NB4 (cell line): ENCODE measurements at regions not wholly inside any gene's neighbourhood (a gene's known extent, or its start where the extent isn't known, plus 50 kb on each side); places are given as distances from the start of the nearest gene placed in this dataset.

Source experiments
- DNase-seq: peaks from one replicate; pipeline ENCODE4 v3.0.0; 2010; ENCODE audit warnings: low read depth
- H3K4me3 ChIP-seq: one replicate; pipeline ENCODE4 v1.5.1; 2011; ENCODE audit warnings: mild to moderate bottlenecking, low read depth, low read length, moderate library complexity
- MAX ChIP-seq: IDR thresholded peaks from 2 replicates; pipeline ENCODE4 v1.6.1; 2011; ENCODE audit warnings: low read depth, low read length
- MYC ChIP-seq: IDR thresholded peaks from 2 replicates; pipeline ENCODE4 v1.6.1; 2011; ENCODE audit warnings: low read depth, low read length
- POLR2A ChIP-seq: IDR thresholded peaks from 2 replicates; pipeline ENCODE4 v1.6.1; 2011; ENCODE audit warnings: mild to moderate bottlenecking; ENCODE audit not compliant: insufficient read length; ENCODE audit errors: extremely low read depth
- TF ChIP-seq, protein P1 (sequence below): IDR thresholded peaks from one replicate; pipeline ENCODE4 v1.5.1; 2012; ENCODE audit warnings: low read depth, low read length

DNA sequence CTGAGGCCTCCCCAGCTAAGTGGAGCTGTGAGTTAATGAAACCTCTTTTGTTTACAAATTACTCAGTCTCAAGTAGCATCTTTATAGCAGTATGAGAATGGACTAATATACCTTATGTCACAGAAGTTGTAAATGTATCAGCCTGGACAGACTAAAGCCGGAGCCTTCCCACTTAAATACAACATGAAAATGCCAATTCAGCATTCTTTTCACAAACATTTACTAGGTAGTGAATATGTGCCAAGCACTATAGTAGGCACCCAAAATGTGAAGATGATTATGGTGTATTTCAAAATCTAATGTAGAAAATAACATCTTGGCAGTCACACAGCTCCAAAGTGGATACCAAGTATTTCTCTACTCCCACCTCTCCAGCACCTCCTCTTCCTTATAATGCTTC lies 693.0 kb downstream of the KCNJ2 start:
- no peak for DNase-seq
- TF ChIP-seq POLR2A (no peak), MAX (no peak), MYC (no peak)
- TF ChIP-seq, protein P1, sequence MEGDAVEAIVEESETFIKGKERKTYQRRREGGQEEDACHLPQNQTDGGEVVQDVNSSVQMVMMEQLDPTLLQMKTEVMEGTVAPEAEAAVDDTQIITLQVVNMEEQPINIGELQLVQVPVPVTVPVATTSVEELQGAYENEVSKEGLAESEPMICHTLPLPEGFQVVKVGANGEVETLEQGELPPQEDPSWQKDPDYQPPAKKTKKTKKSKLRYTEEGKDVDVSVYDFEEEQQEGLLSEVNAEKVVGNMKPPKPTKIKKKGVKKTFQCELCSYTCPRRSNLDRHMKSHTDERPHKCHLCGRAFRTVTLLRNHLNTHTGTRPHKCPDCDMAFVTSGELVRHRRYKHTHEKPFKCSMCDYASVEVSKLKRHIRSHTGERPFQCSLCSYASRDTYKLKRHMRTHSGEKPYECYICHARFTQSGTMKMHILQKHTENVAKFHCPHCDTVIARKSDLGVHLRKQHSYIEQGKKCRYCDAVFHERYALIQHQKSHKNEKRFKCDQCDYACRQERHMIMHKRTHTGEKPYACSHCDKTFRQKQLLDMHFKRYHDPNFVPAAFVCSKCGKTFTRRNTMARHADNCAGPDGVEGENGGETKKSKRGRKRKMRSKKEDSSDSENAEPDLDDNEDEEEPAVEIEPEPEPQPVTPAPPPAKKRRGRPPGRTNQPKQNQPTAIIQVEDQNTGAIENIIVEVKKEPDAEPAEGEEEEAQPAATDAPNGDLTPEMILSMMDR = no peak
- H3K4me3 ChIP-seq = no peak overlapping the region

DNA sequence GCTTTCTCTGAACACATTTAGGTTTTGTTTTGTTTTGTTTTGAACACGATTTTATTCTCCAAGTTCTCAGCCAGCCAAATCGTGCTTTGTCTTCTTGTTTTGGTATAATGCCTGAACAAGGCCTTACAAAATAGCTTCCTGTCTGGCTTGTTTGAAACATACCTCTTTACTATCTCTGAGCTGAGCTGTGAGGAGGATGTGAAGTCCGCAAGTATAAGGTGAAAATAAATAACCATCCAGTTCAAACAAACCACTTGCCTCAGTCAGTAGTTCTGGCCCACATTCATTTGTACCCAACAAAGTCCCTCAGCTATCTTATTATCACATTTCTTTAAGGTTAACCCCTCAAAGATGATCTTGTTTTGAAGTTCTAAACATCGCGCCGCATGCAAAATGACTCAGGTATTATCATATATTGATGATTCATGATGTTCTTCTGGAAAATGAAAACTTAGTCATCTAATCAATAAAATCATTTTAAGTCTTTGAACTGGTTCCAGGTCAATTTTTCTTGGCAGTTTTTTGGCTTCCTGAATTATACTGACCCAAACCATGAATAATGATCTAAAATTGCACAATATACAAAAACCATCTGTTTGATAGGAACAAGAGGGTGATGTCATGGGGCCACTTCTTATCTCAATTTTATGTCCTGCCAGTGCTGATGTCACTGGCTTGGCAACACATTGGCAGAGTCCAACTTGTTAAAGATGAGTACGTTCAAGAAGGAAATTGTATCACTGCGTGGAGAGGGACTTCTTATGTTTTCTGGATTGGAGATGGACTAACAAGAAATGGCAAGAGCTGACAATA lies 694.3 kb downstream of the KCNJ2 start:
- H3K4me3 ChIP-seq = no peak overlapping the region

DNA sequence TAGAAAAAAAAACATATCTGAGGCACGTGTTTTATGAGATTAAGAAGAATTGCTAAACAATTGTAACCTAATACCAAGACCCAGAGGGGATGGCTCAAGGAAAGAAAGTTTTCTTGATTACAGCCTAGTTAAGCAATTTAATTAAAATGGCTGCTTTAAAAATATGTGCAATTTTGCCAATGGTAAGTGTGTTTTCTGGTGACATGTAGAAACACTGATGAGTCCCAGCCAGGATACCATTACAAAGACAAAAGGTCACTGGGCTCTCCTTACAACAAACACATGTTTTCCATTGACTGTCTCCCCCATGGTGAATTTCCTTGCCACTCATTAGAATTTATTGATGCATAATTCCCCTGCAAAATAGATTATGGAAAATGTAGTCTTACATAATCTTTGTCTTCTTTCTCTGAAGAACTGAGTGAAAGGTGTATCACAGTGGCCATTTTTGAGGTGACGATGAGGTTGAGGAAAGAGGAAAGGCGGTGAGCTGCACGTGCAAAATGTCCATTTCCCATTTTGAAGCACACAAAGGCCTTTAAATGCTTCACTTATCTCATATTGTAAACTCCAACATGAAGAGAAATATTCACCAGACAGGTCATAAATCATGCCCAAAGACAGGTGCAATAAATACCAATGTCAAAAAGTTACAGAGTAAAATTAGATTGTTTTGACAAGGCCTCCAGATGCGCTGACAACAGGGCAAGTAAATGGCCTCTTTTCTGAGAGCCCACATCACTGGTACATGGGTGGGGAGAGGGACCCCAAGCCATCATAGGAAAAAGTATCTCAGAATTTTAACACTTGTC lies 696.9 kb downstream of the KCNJ2 start:
- no peak for TF ChIP-seq MYC
- TF ChIP-seq MAX = no peak
- TF ChIP-seq POLR2A = no peak
- TF ChIP-seq, protein P1 = no peak
- no peak for DNase-seq
- no peak overlapping the region for H3K4me3 ChIP-seq

More for the DNA sequence above, 694.3 kb downstream of the KCNJ2 start:
- DNase-seq = no peak
- TF ChIP-seq POLR2A (no peak), MAX (no peak), MYC (no peak)
- TF ChIP-seq, protein P1 = no peak

- no peak for TF ChIP-seq MYC
- no peak for TF ChIP-seq MAX
- TF ChIP-seq POLR2A = no peak
- TF ChIP-seq, protein P1 = no peak
- H3K4me3 ChIP-seq = no peak overlapping the region
- DNase-seq = no peak
Observed at GRCh38 chr17:70868149-70868548, 698.8 kb downstream of the KCNJ2 start.

DNA sequence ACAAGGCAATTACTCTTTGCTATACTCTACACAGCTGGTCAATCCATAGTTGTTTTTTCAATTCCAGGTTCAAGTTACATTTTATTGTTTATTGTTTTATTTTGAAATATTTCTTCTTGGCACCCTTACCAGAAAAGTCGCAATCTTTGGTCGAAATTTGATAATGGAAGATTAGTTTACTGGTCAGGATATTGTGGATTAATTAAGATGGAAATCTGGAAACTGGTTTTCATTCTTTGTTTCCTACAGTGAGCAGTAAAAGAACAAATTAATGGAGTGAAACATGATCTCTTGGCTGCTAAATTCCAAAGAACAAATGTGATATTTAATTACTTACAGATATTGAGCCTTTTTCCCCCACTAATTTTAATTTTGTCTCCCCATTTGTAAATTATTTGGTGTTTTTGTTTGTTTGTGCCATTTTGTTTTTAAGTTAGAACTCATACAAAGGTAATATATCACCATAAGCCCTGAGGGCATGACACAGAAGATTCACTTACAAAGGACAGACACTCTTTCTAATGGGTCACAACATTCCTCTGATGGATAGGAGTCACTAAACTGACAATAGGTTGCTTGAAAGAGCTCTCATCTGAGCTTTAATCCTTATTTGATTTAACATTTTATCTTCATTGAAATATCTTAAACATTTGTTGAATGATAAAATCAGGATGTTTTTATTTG lies 700.2 kb downstream of the KCNJ2 start:
- no peak overlapping the region for H3K4me3 ChIP-seq
- no peak for TF ChIP-seq POLR2A
- no peak for TF ChIP-seq MAX
- no peak for DNase-seq
